Kasumi-1 (cell line): ENCODE measurements at regions not wholly inside any gene's neighbourhood (a gene's known extent, or its start where the extent isn't known, plus 50 kb on each side); places are given as distances from the start of the nearest gene placed in this dataset.

ENCODE experiments used
- DNase-seq, 2 experiments: peaks; one replicate each; lab custom pipeline; 2025; lab: John Stamatoyannopoulos, UW

DNA sequence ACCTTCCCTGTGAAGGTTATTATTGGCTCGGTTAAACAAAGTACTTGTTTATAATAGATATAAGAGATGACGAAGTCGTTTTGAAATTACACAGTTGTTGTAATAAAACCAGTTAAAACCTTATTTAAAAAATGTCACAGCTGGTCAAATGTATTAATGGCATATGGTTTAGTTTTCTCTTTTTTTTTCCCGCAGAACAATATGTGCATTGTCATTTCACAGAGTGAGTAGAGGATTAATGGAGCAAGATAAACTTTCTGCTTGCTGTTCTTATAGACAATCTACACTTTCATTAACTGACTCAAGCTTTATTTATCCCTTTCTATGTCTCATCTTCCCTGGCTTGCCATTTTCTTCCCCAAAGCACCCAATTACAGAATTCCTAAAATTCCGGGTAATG, 404.3 kb upstream of the NPVF start:
- no peak for DNase-seq

DNA sequence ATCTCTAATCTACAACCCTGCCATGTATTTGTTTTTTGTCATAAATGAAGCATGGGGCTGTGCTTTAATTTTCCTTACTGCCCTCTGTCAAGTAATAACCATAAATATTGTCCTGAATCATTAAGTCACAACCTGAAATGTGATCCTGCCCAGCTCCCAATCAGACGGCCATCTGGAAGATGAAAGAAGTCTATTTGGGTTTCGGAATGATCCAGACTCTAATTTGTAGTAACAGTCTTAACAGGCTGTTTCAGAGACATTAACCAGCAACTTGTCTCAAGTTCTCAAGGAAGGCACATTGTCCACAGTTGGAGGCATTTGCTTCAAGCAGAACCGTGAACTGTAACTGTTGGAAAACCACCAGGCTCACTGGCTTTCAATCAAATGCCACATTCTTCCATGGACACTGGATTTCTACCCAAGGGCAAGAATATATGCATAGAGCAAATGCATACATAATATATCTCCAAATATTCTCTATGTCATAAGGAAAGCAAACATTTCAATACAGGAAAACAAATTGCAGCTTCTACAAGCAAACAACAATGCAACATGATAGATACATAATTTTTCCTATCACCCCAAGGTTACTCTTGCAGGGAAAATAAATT, 405.2 kb upstream of the NPVF start:
- no peak for DNase-seq

DNA sequence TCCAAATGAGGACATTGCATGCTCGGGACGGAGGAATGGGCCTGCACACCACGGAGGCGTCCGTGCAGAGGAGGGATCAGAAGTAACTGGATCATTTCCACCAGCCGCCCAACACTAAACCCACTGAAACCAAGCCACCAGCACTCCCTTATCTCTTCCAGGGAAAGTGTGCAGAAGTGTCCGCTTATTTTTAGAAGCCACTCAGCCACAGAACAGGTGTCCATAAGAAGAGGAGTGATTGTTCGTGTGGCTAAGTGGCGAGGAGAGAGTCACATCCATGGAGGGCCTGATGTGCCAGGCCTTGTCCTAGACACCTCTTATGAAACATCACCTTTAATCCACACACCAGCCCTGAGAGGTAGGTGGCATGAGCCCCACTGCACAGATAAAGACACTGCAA, 407.9 kb upstream of the NPVF start:
- DNase-seq, result no peak

DNA sequence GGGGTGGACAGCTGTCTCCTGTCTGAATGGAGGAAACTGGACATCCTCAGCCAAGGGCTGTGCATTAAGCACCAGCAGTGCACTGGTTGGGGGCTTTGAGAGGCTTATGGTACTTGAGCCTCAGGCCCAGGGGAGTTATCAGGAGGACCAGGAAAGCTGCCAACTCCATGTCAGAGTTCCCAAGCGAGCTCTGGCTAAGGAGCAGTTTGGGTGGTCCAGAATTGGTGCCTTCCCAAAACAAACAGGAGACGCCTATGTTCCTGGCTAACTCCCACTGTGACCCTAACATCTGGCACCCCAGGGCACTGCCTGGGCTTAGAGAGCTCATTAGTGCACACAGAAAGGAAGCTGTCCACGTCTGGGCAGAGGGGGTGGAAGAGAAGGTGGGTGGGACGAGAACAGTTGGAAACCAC, 408.6 kb upstream of the NPVF start:
- DNase-seq, result no peak

DNA sequence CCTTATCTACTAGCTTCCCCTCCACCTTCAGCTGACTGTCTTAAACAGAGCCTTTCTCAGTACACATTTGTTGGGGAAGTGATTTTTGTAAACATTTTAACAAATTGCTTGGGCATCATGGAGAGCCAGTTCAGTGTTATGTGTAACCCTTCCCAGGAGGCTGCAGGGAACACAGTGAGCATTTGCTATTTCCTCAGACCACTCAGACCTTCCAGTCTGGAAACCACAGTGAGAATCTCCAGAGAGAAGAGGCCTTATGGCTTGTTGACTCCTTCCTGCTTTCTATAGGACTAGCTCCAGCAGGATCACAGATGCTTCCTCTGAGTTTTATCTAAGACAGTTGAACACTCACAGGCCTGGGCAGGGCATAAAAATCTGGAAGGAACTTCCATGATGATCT, 409.8 kb upstream of the NPVF start:
- peak; percentile 71 to 76 for DNase-seq

DNA sequence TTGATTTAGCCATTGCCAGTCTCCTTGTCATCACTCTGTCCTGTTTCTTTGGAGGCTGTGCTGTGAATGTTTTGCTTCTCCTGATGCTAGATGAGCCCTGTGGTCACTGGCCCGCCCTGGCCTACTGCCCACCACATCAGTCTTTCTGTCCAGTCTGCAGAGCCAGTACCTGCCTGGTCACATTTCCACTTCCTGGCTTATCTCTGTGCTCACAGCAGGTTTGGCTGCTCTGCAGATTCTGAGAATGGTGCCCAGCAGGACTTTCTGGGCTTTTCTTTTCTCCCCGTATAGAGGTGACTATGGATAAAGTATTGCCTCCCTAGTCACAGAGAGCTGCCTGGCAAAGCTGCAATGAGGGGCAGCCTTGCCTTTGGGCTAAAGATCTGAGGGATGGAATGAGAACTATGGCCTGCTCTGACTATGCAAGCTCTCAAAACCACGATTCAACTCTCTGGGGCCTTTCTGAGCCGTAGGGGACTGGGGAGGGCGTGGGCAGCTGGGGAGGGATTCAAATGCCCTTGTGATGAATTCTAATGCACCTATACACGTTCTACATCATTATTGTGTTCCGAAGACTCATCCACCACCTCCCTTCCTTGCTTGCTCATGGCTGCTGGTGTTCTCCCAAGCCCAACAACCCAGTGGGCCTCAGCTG, 410.4 kb upstream of the NPVF start:
- no peak for DNase-seq

DNA sequence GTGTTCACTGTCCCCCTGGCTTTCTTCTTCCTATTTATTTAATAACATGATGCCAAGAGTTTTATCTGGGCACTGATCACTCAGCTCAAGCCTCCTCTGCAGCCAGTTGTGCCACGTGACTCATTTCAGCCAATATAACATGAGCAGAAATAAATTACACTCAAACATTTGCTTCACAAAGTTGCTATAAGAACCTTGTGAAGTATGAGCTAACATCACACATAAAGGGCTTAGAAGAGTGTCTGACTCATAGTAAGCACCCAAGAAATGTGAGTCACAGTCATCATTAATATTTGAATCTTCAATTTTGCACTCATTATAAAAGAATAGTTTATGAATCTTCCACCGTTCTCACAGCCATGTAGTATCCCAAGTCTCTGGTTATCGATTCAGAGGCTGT, 414.6 kb upstream of the NPVF start:
- no peak for DNase-seq

DNA sequence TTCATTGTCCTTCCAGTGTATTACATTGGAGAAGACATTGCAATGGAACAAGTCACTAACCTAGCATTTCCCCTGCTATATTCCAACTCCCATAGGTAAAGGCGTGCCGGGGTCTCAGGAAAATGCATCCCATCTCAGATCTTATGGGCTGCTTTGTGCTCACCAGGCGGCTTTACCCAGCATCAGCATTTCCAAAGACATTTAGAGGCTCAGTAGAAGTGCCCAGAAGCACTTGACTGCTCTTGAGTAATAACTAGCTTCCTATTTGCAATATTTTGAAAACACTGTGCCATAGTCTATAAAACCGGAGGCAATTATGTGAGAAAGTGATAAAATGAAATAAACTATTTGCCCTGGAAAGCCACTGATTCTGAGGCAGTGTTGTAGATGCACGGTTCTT, 415.0 kb upstream of the NPVF start:
- DNase-seq, result no peak

DNA sequence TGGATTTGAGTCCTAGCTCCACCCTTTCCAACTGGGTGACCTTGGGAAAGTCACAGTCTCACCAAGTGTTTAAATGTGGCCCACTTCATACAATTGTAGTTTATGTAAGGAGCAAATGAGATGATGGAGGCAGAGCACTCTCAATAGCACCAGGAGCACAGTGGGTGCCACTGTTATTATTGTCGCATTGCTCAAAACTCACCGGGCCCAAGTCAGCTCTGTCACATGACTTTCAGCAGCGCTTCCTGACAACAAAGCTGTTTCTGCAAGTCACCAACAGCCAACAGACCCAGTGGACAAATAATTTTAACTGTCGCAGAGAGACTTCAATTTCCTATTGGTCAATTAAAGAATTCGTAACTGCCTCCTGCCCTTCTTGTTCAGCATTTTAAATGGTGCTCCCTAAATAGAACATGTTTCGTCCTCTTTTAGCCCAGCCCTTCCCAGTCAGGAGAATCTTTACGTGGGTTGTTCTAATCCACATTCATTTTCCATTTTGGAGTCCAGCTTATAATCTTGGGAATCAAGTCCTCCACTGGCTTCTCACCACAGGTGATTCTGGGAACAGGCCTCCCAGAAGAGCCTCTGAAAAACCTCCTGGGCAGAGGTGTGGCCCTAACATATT, 415.6 kb upstream of the NPVF start:
- DNase-seq, result no peak

DNA sequence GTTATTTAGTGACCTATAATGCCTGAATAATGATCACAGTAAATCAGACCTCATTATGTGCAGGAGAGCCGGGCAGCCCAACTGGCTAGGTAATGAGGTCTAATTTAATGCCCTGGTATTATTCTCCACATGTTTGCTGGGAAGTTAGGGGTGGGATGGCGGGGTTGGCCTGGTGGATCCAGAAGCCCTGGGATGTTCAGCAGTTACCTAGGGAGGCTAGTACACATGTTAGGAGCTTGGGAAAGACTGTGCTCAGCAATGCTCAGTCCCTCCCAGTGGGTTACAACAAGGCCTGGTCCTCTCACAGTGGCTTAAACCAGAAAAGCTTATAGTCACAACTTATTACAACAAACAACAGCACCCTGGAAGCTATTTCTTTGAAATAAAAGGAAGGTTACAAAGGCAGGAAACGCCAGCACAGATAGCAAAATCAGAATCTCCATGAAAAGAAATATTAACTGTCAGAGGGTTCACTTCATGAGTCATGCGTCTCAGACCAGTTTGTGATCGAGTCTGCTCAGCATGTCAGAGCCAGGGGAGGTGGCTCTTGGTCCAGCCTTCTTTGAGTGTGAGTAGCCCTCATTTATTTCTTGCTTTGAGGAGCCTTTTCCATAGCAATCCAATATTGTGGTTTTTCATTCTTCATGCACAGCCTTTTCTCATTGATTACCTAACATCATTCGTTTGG, 418.6 kb upstream of the NPVF start:
- DNase-seq, result no peak

DNA sequence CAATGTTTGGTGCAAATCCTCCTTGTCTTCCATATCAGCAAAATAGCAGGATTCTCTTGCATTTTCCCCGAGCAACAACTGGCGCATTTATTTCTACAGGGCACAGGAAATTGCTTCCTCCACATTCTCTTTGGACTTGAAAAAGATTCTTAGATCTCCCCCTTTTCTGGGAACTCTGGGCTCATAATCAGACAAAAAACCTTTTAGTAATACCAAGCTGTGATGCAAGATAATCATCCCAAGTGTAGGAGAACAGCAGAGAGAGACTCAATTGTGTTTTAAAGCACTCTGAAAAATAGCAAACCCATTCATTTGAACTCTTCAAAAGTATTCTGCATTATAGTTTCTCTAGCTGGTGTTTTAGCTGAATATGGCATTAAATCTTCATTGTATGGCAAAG, 419.6 kb upstream of the NPVF start:
- no peak for DNase-seq

DNA sequence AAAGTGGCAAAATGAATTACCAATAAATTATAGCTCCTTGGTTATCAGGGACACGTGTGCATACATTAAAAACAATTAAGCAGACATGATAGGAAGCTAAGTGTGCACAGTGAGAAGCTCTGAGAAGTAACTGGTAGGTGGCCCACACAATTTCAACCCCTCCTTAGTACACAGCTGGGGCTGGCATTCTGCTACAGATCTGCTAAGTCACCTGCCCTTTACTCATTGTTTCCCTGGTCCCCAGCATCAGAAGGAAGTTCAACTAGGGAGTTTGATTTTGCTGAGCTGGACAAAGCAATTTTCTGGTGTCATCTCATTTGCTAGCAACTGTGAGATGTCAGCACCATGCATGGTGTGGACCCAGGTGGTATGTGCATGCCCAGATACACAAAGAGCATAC, 424.1 kb upstream of the NPVF start:
- DNase-seq, result no peak

DNA sequence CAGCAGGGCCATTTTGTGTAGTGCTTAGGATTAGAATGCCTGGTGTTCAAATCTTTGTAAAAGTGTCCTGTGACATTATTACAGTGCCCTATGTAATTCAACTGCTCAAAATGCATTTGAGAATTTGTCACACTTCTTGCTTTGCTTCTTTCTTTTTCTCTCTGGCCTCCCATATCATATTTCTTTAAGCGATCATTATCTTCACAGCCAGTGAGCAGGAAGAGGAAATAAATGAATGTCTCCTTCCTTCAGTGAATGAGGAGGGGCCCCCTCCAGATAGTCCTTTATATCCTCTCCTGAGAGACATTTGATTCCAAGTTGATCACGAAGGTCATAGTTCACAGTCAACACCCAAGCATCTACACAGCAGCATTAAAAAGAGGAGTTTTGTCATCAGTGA, 425.1 kb upstream of the NPVF start:
- DNase-seq, result no peak

DNA sequence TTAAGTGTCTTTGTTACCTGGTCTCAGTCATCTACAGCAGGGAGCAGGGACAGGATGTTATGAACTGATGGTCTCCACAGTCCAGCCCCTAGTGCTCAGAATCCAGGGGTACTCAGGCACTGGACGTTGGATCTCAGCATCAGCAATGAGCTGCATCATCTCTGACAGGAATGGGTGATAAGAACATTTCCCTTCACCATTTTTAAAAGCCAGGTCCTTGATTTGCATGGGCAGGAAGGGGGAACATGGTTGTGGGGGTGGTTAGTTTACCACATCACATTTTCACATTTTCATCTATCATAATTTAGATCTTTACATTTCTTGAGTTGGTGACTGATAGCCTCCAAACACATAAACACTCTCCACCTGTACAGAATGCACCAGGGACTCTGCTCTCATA, 427.8 kb upstream of the NPVF start:
- DNase-seq, result no peak

DNA sequence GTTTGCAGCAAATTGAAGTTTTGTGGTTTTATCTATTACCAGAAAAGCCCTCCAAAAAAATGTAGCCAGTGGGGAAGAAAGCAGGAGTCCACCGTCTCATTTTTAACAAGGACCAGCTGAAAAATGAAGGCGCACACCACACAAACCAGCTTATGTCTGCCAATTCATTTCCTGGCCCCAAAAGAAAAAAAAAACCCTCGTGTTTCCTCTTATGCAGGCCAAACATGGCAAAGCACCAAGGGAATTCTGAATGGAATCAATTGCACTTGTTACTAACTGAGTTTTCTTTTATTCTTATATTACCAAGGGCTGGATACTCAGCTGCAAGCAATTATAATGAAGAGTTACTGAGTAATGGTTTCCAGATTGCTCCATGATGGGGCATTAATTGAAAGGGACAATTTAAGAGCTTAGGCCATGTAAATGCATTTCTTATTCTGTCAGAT, 428.3 kb upstream of the NPVF start:
- no peak for DNase-seq

DNA sequence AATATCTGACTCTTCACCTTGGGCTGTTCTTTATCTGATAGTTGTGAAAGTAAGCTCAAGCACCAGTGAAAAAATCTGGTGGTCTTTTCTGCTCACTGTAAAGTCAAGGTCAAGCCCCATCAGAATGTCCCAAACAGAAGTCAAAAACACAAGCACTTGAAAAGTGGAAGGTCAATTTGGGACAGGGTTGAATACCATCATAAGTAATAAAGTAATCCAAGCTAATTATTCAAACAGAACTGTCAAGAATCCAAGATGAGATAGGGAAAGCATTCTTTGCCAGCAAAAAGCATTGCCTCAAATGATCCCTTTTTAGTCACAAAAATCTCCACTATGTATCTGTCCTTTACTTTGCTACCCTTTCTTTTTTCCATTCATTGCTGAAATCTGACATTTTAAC, 430.1 kb upstream of the NPVF start:
- DNase-seq, result no peak

DNA sequence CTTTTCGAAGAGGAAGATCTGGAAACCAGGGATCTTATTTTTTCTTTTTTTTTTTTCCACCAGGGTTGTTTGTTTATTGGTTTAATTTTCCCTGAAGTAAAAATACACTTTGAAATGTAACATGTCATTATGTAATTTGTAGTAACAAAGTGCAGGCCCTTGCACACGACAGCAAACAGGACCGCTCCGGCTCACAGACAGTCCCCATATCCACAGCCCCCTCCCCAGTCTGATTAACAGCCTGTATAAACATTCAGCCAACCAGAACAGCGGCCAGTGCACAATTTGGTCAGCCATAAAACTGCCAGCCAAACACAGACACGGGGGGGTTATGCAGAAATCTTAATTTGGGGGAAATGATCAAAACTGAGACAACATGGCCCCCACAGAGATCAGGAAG, 431.6 kb upstream of the NPVF start:
- no peak for DNase-seq

DNA sequence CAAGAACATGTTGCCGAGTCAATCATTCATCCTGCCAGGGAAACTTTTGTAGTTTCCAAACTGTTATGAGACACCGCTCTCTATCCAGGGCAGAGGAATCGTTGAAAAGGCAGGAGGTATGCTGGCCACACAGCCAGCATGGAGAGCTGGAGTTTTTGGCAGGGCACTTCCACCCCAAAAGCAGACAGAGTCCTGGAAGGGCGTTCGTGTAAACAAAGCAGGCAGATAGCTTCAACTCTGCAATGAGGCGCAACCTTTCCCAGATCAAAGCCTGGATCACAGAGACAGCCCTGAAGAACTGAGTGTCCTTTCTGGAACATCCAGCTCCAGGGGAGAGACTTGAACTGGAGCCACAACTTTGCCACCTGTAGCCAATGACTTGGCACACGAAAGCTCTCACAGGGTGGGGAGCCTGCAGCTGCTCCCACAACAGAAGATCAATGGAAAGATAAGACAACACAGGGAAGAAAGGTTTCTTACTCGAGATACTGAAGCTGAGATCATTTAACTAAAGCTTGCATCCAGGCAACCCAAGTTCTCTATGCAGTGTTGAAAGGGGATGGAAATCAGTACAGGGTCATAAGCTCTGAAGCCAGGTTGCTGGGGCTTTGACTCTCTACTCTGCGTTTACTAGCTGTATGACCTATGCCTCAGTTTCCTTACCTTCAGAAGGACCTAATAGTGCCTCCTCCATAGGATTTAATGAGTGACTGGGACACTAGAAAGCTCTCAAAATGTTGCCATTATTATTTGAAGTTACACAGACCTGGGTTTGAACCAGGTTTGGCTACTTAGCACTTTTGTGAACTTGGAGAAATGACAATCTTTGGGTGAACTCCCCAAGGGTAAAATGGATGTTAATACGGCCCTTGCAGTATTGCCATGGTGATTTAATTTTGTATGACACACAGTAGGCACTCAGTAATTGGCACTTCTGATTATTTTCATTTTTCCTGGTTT, 434.8 kb upstream of the NPVF start:
- no peak for DNase-seq

DNA sequence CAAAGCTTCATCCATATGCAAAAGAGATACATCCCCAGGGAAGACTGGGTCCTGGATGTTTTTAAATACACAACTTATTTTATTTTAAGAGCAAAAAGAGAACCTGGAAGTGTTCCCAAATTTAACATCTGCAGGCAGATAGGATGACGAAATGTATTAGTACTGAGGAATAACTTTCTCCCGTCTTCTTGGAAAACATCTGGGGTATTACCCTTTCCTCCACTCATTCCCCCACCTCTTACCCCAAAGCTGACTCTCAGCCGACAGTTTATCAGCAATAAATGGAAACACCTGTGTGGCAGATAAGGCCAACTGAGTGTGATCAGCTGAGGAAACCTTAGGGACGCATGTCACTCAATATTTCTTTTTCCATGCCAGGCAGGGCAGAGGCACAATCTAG, 435.6 kb upstream of the NPVF start:
- DNase-seq, result no peak

DNA sequence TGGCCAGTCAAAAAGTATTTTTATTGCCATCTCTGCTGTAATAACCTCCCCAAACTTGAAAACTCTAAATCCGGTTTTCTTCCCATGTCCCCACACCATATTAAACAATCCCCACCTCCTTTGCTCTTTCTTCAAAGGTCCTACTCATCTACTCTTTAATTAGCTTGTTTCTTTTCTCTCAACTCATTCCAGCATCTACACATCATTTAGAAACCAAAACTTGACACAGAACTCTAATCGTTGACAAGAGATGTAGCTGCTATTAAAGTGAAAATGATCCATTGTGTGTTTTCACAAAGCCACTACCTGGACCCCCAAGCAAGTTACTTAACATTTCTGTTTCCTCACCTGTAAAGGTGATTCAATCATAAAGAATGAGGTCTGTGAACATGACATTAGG, 436.3 kb upstream of the NPVF start:
- no peak for DNase-seq

DNA sequence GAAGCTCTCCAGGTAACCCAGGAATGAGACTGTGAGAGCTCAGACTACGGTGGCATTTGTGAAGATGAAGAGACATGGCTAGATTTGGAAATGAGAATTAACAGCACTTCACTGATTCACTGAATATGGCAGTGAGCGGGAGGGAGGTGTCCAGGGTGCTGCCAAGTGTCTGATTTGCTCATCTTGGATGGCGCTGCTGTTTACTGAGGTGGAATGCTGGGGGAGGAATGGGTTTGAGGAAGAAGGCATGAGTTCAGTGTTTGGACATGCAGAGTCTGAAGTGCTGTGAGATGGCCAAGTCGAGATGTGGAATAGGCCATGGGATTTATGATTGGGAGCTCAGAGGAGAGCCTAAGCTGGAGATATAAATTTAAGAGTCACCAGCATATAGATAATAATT, 437.1 kb upstream of the NPVF start:
- DNase-seq, result no peak
